A549 (cell line): ENCODE measurements at regions not wholly inside any gene's neighbourhood (a gene's known extent, or its start where the extent isn't known, plus 50 kb on each side); places are given as distances from the start of the nearest gene placed in this dataset.

Source experiments
- ATAC-seq, 2 experiments: fragments of 200-7000 bp in 1 of 2; fragments of >200 bp in 1 of 2; cut with Nextera tagmentation in 1 of 2; cut with Tn5 transposase in 1 of 2; 3 replicates each; pipeline versions ENCODE4 v1.8.0 to v1.9.1; 2018 to 2020; ENCODE audit warnings: mild to moderate bottlenecking in 1 of 2, moderate library complexity in 1 of 2
- CTCF ChIA-PET: fragments of 300-600 bp; sonication (Branson Sonifier 250); formaldehyde crosslinking; extraction: SDS; loops from one replicate; lab custom pipeline; 2021; ENCODE audit warnings: antibody characterized with exemption, inconsistent platforms; lab: Yijun Ruan, JAX
- POLR2A ChIA-PET: fragments of 350-600 bp; formaldehyde crosslinking; extraction: SDS; loops from one replicate; lab custom pipeline; 2021; ENCODE audit warnings: antibody characterized with exemption, inconsistent platforms; lab: Yijun Ruan, JAX
- DNase-seq, 2 experiments: peaks; one replicate each; pipeline versions ENCODE4 v3.0.0 to v3.0.0-alpha.2; 2011 to 2016; ENCODE audit warnings: low read depth in 1 of 2, low spot score in 1 of 2
- FAIRE-seq: peaks from 2 replicates; lab custom pipeline; 2011; peaks lifted over from hg19 to GRCh38; lab: Jason Lieb, UNC
- H3K27ac ChIP-seq, 2 experiments: fragments of >200 bp; sonication (Bioruptor Twin); formaldehyde crosslinking; 3 replicates each; pipeline ENCODE4 v1.5.1; 2016 to 2017
- H3K4me1 ChIP-seq: fragments of >200 bp; sonication (Bioruptor Twin); formaldehyde crosslinking; 3 replicates; pipeline ENCODE4 v1.6.1; 2016
- H3K4me2 ChIP-seq: fragments of >200 bp; sonication (Bioruptor Twin); formaldehyde crosslinking; 3 replicates; pipeline ENCODE4 v1.6.1; 2016
- H3K4me3 ChIP-seq: fragments of >200 bp; sonication (Bioruptor Twin); formaldehyde crosslinking; 3 replicates; pipeline ENCODE4 v1.5.1; 2016
- H3K9me3 ChIP-seq: fragments of >200 bp; sonication (Bioruptor Twin); formaldehyde crosslinking; 3 replicates; pipeline ENCODE4 v1.6.1; 2016
- BCL3 ChIP-seq: fragments of >200 bp; sonication (Bioruptor Twin); formaldehyde crosslinking; IDR thresholded peaks from 3 replicates; pipeline ENCODE4 v1.6.1; 2016
- BHLHE40 ChIP-seq: IDR thresholded peaks from 2 replicates; pipeline ENCODE4 v1.6.1; 2012; ENCODE audit warnings: low read depth, low read length, inconsistent platforms
- CHD2 ChIP-seq: fragments of 150-350 bp; IDR thresholded peaks from 2 replicates; pipeline ENCODE4 v1.6.1; 2014; ENCODE audit warnings: low read length; ENCODE audit not compliant: partially characterized antibody
- CTCF ChIP-seq: fragments of >200 bp; sonication (Bioruptor Twin); formaldehyde crosslinking; IDR thresholded peaks from 3 replicates; pipeline ENCODE4 v1.5.1; 2016
- EHF ChIP-seq: fragments of 250-450 bp; sonication (Bioruptor Pico); IDR thresholded peaks from 2 replicates; pipeline ENCODE4 v1.5.0; 2020; ENCODE audit warnings: mild to moderate bottlenecking
- EHMT2 ChIP-seq: fragments of 200-600 bp; sonication (generic); IDR thresholded peaks from 2 replicates; pipeline ENCODE4 v1.6.1; 2016; ENCODE audit warnings: antibody characterized with exemption, low read depth, mild to moderate bottlenecking, moderate library complexity
- ESRRA ChIP-seq: fragments of 150-350 bp; IDR thresholded peaks from 2 replicates; pipeline ENCODE4 v1.6.1; 2014; ENCODE audit warnings: mild to moderate bottlenecking, low read length, borderline replicate concordance
- FOSB ChIP-seq: fragments of 250-450 bp; sonication (Bioruptor Pico); IDR thresholded peaks from 2 replicates; pipeline ENCODE4 v1.5.0; 2020; ENCODE audit warnings: mild to moderate bottlenecking, moderate library complexity
- HES2 ChIP-seq: fragments of >200 bp; sonication (Bioruptor Twin); formaldehyde crosslinking; IDR thresholded peaks from 2 replicates; pipeline ENCODE4 v1.6.1; 2016
- KDM1A ChIP-seq: fragments of 200-600 bp; sonication (generic); IDR thresholded peaks from 2 replicates; pipeline ENCODE4 v1.6.1; 2016; ENCODE audit warnings: low read depth, mild to moderate bottlenecking
- KDM5A ChIP-seq: fragments of 200-600 bp; sonication (generic); IDR thresholded peaks from 2 replicates; pipeline ENCODE4 v1.6.1; 2016; ENCODE audit warnings: antibody characterized with exemption, mild to moderate bottlenecking
- MAFK ChIP-seq: fragments of 450-650 bp; IDR thresholded peaks from 2 replicates; pipeline ENCODE4 v1.6.1; 2014; ENCODE audit not compliant: partially characterized antibody
- MAZ ChIP-seq: fragments of 150-350 bp; IDR thresholded peaks from 2 replicates; pipeline ENCODE4 v1.6.1; 2014; ENCODE audit warnings: antibody characterized with exemption, low read depth, low read length, borderline replicate concordance
- NPAS2 ChIP-seq: fragments of 250-450 bp; sonication (Bioruptor Pico); IDR thresholded peaks from 2 replicates; pipeline ENCODE4 v1.8.0; 2022; ENCODE audit warnings: mild to moderate bottlenecking, moderate library complexity, borderline replicate concordance
- NR3C1 ChIP-seq: fragments of >200 bp; sonication (Bioruptor Twin); formaldehyde crosslinking; IDR thresholded peaks from 3 replicates; pipeline ENCODE4 v1.6.1; 2017
- PHF8 ChIP-seq: fragments of 200-600 bp; sonication (generic); IDR thresholded peaks from 2 replicates; pipeline ENCODE4 v1.6.1; 2016; ENCODE audit warnings: low read depth, mild to moderate bottlenecking, antibody characterized with exemption, moderate library complexity, borderline replicate concordance
- POLR2AphosphoS2 ChIP-seq: conservative IDR thresholded peaks from 2 replicates; pipeline ENCODE4 v1.6.1; 2012; ENCODE audit warnings: low read length, improper control_type of control experiment, inconsistent platforms
- RAD21 ChIP-seq, 2 experiments: fragments of >200 bp in 1 of 2; sonication (Bioruptor Twin) in 1 of 2; formaldehyde crosslinking in 1 of 2; IDR thresholded peaks in 1 of 2; conservative IDR thresholded peaks in 1 of 2; 2 replicates in 1 of 2; 3 replicates in 1 of 2; pipeline ENCODE4 v1.6.1; 2012 to 2018; ENCODE audit warnings: inconsistent platforms in 1 of 2
- RARB ChIP-seq: fragments of 250-450 bp; sonication (Bioruptor Pico); IDR thresholded peaks from 2 replicates; pipeline ENCODE4 v1.8.0; 2021; ENCODE audit warnings: mild to moderate bottlenecking, moderate library complexity
- REST ChIP-seq: fragments of 200-600 bp; sonication (generic); IDR thresholded peaks from 2 replicates; pipeline ENCODE4 v1.6.1; 2016; ENCODE audit warnings: antibody characterized with exemption, mild to moderate bottlenecking, moderate library complexity
- SMC3 ChIP-seq: fragments of >200 bp; sonication (Bioruptor Twin); formaldehyde crosslinking; IDR thresholded peaks from 3 replicates; pipeline ENCODE4 v1.6.1; 2018; ENCODE audit warnings: inconsistent platforms
- SREBF2 ChIP-seq: fragments of 450-650 bp; IDR thresholded peaks from 2 replicates; pipeline ENCODE4 v1.6.1; 2014; ENCODE audit warnings: mild to moderate bottlenecking, moderate library complexity
- USF2 ChIP-seq: fragments of 450-650 bp; IDR thresholded peaks from 2 replicates; pipeline ENCODE4 v1.6.1; 2014; ENCODE audit warnings: antibody characterized with exemption
- ZSCAN20 ChIP-seq: fragments of 250-450 bp; sonication (Bioruptor Pico); IDR thresholded peaks from 2 replicates; pipeline ENCODE4 v1.8.0; 2022; ENCODE audit warnings: mild to moderate bottlenecking, moderate library complexity
- WGBS: methylation state at CpG from one replicate; pipeline ENCODE4 v1.1.6; 2017; ENCODE audit errors: missing lambda C conversion rate; 5-methylcytosine and 5-hydroxymethylcytosine counted together

- TF ChIP-seq REST, result no peak
- TF ChIP-seq EHMT2, result no peak
- TF ChIP-seq NR3C1, result no peak
- no peak for TF ChIP-seq NPAS2
- no peak for TF ChIP-seq KDM1A
- TF ChIP-seq BHLHE40, result no peak
- TF ChIP-seq, all 56 proteins: peak for 0
Observed at GRCh38 chr11:28820296-28820989, 712.3 kb downstream of the METTL15 start (continued).

GRCh38 chr11:28819741-28820140, 711.6 kb downstream of the METTL15 start:
- Histone ChIP-seq H3K4me2 (no peak overlapping the region), H3K9me3 (peaks cover 12% of the 10 kb centered on the region; the same call in 1 of the 3 replicates), H3K4me1 (no peaks in the 10 kb centered on the region), H3K27ac (peak overlapping the region in 1 of 2 experiments; percentile 14; a peak in 1 of 6 replicates), H3K4me3 (no peak overlapping the region)
- ChIA-PET POLR2A (no interaction called here), CTCF (no interaction called here)
- ATAC-seq, result no peak
- no peak for FAIRE-seq
- TF ChIP-seq ESRRA (no peak), PHF8 (no peak), SMC3 (no peak)
- DNase-seq, result no peak
- WGBS, result 49% methylated on average over 4 of the region's 4 CpGs

- Histone ChIP-seq H3K4me1 (no peaks in the 10 kb centered on the region), H3K4me3 (no peak overlapping the region), H3K4me2 (no peak overlapping the region), H3K9me3 (peaks cover 7% of the 10 kb centered on the region; the same call in 1 of the 3 replicates), H3K27ac (no peak overlapping the region)
- DNase-seq (no peak), ATAC-seq (no peak), FAIRE-seq (peak; percentile 18)
- CTCF ChIA-PET, result interaction anchor here (0.9 kb wide), 1 partner anchor 9 kb away, joined by 3 read pairs; no protein-coding TSS in a partner anchor
- 59% methylated on average over 4 of the region's 4 CpGs for WGBS
- POLR2A ChIA-PET, result no interaction called here
- TF ChIP-seq BCL3 (no peak), FOSB (CRISPR knock-in tag) (no peak), CHD2 (no peak), REST (no peak), MAFK (no peak), USF2 (no peak), RAD21 (conservative IDR thresholded peaks at IDR 0.05 in 1 of 2, IDR thresholded peaks at IDR 0.05 in 1 of 2) (no peak), RARB (no peak), MAZ (no peak), HES2 (no peak), ZSCAN20 (CRISPR knock-in tag) (no peak), CTCF (no peak), EHF (CRISPR knock-in tag) (no peak), KDM5A (no peak), SREBF2 (no peak), POLR2AphosphoS2 (no peak), SMC3 (no peak)
- TF ChIP-seq, all 56 proteins: peak for 0
Observed at GRCh38 chr11:28815110-28815509, 706.9 kb downstream of the METTL15 start.
